ENCODE measurements at regions not wholly inside any gene's neighbourhood (a gene's known extent, or its start where the extent isn't known, plus 50 kb on each side); places are given as distances from the start of the nearest gene placed in this dataset.

DNA sequence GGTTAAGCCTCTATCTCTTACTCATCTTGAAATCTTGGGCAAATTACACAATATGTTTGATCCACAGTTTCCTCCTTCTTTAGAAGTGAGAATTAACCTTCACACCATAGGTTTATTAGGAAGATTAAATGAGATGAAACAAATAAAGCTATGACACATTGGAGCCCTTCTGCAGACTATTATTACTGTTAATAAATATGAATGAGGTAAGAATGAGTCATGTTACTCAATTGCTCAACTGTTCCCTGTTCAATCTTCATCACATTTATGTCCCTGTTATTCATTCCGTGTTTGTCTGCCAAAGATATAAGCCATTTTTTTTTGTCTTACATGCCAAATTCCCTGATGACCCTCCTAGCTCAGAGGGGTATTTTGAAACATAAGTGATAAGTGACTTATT, 52.1 kb upstream of the PAPPA start:
- DNase-seq, result no peak

DNA sequence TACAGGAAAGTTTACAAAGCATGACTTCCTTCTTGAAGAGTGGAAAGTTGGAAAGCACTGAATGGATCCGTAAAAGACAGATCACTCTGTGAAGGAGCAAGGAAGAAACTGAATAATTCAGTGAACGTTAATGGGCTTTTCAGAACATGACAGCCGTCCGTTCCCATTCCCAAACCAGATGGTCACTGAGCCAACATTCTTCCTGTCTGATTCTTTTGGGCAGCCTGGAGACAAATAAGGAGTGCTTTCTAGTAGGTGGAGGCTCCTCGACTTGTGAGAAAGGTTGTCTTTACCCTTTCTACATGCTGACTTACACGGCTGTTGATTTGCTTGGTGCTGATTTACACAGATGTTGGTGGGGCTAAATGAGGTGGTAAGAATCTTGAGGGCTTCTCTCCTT, 51.0 kb upstream of the PAPPA start:
- no peak for DNase-seq

Data from suppressor macrophage treated with lipopolysaccharide for 4 hours (primary cell).